DOHH2 (cell line): ENCODE measurements at regions not wholly inside any gene's neighbourhood (a gene's known extent, or its start where the extent isn't known, plus 50 kb on each side); places are given as distances from the start of the nearest gene placed in this dataset.

Experiments used
- EZH2phosphoT487 ChIP-seq: fragments of 200-600 bp; sonication (generic); IDR thresholded peaks from 2 replicates; pipeline ENCODE4 v1.6.1; 2017; ENCODE audit warnings: borderline replicate concordance, mild to moderate bottlenecking, antibody characterized with exemption, low read length, moderate library complexity, mixed read lengths
- TF ChIP-seq, protein P1 (sequence below): fragments of 200-600 bp; sonication (generic); IDR thresholded peaks from one replicate; pipeline ENCODE4 v1.5.1; 2014; ENCODE audit warnings: antibody characterized with exemption, mild to moderate bottlenecking, low read depth, low read length; ENCODE audit not compliant: poor library complexity, severe bottlenecking

- TF ChIP-seq, protein P1, sequence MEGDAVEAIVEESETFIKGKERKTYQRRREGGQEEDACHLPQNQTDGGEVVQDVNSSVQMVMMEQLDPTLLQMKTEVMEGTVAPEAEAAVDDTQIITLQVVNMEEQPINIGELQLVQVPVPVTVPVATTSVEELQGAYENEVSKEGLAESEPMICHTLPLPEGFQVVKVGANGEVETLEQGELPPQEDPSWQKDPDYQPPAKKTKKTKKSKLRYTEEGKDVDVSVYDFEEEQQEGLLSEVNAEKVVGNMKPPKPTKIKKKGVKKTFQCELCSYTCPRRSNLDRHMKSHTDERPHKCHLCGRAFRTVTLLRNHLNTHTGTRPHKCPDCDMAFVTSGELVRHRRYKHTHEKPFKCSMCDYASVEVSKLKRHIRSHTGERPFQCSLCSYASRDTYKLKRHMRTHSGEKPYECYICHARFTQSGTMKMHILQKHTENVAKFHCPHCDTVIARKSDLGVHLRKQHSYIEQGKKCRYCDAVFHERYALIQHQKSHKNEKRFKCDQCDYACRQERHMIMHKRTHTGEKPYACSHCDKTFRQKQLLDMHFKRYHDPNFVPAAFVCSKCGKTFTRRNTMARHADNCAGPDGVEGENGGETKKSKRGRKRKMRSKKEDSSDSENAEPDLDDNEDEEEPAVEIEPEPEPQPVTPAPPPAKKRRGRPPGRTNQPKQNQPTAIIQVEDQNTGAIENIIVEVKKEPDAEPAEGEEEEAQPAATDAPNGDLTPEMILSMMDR = no peak
- no peak for TF ChIP-seq EZH2phosphoT487
Observed at GRCh38 chr17:11081342-11081741, 159.7 kb upstream of the SHISA6 start.
